ENCODE measurements at regions not wholly inside any gene's neighbourhood (a gene's known extent, or its start where the extent isn't known, plus 50 kb on each side); places are given as distances from the start of the nearest gene placed in this dataset.

DNA sequence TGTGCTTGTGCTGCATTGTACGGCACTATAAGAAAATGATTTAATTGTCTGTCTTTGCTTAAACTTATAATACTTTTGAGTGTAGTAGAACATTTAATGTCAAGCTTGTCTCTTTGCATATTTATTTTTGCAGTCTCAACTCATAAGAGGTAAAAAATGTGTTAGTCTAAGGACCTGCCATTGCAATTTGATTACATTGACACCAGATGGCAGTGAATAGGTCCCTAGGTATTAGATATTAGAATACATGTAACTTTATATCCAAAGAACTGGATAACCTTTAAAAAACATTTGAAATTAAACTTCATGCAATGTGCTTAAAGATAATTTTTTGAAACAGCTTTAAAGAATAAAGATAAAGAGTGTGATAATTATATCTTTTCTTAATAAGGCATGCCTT, 1421.3 kb downstream of the OLFM4 start:
- DNase-seq = no peak
- Histone ChIP-seq H3K9me3 (peaks cover 0 to 11% (median 4%) of the 10 kb centered on the region in 4 donors), H3K27me3 (no peaks in the 10 kb centered on the region), H3K36me3 (no peaks in the 10 kb centered on the region), H3K27ac (no peak overlapping the region), H3K4me1 (no peaks in the 10 kb centered on the region), H3K4me3 (no peak overlapping the region)
- 90 to 97% (median 96%) methylated on average over 1 of the region's 1 CpG for WGBS, 5 donors
- intact Hi-C loops (cut with DNase I; ENCODE audit: low total_unique reads) = no loop called here
- no peak for TF ChIP-seq EP300 (IDR thresholded peaks at IDR 0.05)
- TF ChIP-seq POLR2AphosphoS5 (IDR thresholded peaks at IDR 0.05) = no peak
- TF ChIP-seq, protein P1, sequence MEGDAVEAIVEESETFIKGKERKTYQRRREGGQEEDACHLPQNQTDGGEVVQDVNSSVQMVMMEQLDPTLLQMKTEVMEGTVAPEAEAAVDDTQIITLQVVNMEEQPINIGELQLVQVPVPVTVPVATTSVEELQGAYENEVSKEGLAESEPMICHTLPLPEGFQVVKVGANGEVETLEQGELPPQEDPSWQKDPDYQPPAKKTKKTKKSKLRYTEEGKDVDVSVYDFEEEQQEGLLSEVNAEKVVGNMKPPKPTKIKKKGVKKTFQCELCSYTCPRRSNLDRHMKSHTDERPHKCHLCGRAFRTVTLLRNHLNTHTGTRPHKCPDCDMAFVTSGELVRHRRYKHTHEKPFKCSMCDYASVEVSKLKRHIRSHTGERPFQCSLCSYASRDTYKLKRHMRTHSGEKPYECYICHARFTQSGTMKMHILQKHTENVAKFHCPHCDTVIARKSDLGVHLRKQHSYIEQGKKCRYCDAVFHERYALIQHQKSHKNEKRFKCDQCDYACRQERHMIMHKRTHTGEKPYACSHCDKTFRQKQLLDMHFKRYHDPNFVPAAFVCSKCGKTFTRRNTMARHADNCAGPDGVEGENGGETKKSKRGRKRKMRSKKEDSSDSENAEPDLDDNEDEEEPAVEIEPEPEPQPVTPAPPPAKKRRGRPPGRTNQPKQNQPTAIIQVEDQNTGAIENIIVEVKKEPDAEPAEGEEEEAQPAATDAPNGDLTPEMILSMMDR (IDR thresholded peaks at IDR 0.05) = peak in 1 of 7 experiments; percentile 6
- no peak for TF ChIP-seq POLR2A (IDR thresholded peaks at IDR 0.05)

DNA sequence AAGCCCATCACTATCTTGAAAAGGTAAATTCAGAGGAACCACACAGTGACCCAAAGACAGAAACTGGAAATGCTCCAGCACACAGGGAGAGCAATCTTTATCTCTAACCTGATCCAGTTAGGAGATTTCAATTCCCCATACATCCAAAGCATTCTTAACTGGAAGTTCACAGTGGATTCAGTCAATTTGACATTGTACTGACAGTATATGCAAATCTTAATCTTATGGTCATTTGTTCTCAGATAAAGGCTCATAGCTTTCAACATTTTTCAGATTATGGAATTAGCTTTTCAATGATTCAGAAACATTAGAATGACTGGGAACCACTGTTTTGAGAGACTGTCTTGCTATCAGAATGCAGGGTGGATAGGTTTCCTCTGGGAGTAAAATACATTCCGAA, 1455.6 kb downstream of the OLFM4 start:
- no peaks in the 10 kb centered on the region for H3K27me3 ChIP-seq
- no peak overlapping the region for H3K27ac ChIP-seq
- intact Hi-C loops (cut with DNase I; ENCODE audit: low total_unique reads) = no loop called here
- H3K9me3 ChIP-seq = peaks cover 0 to 8% (median 0%) of the 10 kb centered on the region in 4 donors
- H3K36me3 ChIP-seq = no peaks in the 10 kb centered on the region
- no peak overlapping the region for H3K4me3 ChIP-seq
- 79 to 86% (median 79%) methylated on average over 1 of the region's 1 CpG for WGBS, 5 donors
- no peak for DNase-seq
- TF ChIP-seq POLR2AphosphoS5 (IDR thresholded peaks at IDR 0.05) = no peak
- TF ChIP-seq EP300 (IDR thresholded peaks at IDR 0.05) = no peak
- no peak for TF ChIP-seq POLR2A (IDR thresholded peaks at IDR 0.05)
- TF ChIP-seq, protein P1 (IDR thresholded peaks at IDR 0.05) = no peak
- H3K4me1 ChIP-seq = no peaks in the 10 kb centered on the region

DNA sequence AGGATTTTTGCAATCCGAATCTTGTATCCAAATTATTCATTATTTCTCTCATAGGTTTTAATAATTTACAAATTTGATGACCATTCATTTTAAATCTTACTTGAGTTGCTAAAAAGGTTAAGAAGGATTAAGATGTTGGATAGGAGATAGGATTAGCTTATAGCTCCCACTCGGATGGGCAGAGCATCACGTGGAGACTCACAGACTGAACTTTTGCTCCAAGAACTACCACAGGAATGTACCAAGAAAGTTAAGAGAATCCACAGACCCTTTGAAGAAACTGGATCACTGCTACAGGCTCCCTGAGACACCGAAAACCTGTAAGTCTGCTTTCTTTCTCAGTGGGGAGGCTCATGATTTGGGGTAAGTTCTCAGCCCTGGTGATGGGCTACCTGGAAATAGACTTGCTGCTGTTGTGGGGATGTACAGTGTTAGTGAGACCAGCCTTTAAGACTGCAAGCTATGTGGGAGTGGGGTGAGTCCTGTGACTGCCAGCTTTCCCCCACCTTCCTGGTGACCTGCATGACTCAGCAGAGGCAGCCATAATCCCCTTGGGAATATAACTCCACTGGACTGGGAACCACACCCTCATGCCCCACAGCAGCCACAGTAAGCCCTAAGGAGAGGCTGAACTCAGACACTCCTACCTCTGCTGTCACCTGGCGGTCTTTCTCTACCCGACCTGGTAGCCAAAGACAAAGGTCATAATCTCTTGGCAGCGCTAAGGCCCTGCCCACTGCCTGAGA, 1458.0 kb downstream of the OLFM4 start:
- Histone ChIP-seq H3K4me3 (no peak overlapping the region), H3K4me1 (no peaks in the 10 kb centered on the region), H3K36me3 (no peaks in the 10 kb centered on the region), H3K27me3 (no peaks in the 10 kb centered on the region), H3K9me3 (peaks cover 0 to 8% (median 0%) of the 10 kb centered on the region in 4 donors), H3K27ac (no peak overlapping the region)
- TF ChIP-seq POLR2AphosphoS5 (IDR thresholded peaks at IDR 0.05) (no peak), POLR2A (IDR thresholded peaks at IDR 0.05) (no peak), EP300 (IDR thresholded peaks at IDR 0.05) (no peak)
- TF ChIP-seq, protein P1 (IDR thresholded peaks at IDR 0.05) = no peak
- no peak for DNase-seq
- intact Hi-C loops (cut with DNase I; ENCODE audit: low total_unique reads) = no loop called here
- 81 to 92% (median 89%) methylated on average over 7 of the region's 7 CpGs for WGBS, 5 donors

DNA sequence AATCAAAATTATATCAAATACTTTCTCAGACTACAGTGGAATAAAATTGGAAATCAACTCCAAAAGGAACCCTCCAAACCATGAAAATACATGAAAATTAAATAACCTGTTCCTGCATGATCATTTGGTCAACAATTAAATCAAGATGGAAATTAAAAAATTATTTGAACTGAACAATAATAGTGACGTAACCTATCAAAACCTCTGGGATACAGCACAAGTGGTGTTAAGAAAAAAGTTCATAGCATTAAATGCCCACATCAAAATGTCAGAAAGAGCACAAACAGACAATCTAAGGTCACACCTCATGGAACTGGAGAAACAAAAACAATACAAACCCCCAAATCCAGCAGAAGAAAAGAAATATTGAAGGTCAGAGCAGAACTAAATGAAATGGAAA, 1460.7 kb downstream of the OLFM4 start:
- intact Hi-C loops (cut with DNase I; ENCODE audit: low total_unique reads) = no loop called here
- peaks cover 0 to 8% (median 0%) of the 10 kb centered on the region in 4 donors for H3K9me3 ChIP-seq
- H3K4me1 ChIP-seq = no peaks in the 10 kb centered on the region
- DNase-seq = no peak
- H3K4me3 ChIP-seq = no peak overlapping the region
- H3K27me3 ChIP-seq = no peaks in the 10 kb centered on the region
- no peak overlapping the region for H3K27ac ChIP-seq
- TF ChIP-seq POLR2A (IDR thresholded peaks at IDR 0.05) = no peak
- TF ChIP-seq, protein P1 (IDR thresholded peaks at IDR 0.05) = no peak
- TF ChIP-seq POLR2AphosphoS5 (IDR thresholded peaks at IDR 0.05) = no peak
- no peak for TF ChIP-seq EP300 (IDR thresholded peaks at IDR 0.05)
- no peaks in the 10 kb centered on the region for H3K36me3 ChIP-seq
- WGBS, 5 donors = 91 to 99% (median 94%) methylated on average over 1 of the region's 1 CpG

Measured in stomach (tissue), 8 donors.